ENCODE measurements at regions not wholly inside any gene's neighbourhood (a gene's known extent, or its start where the extent isn't known, plus 50 kb on each side); places are given as distances from the start of the nearest gene placed in this dataset.

GRCh38 chr3:106209482-106209881, 340.7 kb upstream of the CBLB start:
- no peak overlapping the region for H3K4me3 Mint-ChIP-seq (ENCODE audit: unreplicated experiment)
- TF ChIP-seq CTCF (IDR thresholded peaks at IDR 0.05; ENCODE audit: partially characterized antibody, unreplicated experiment): no peak
- H3K36me3 Mint-ChIP-seq (ENCODE audit: unreplicated experiment): no peaks in the 10 kb centered on the region
- peaks cover 5% of the 10 kb centered on the region for H3K27me3 Mint-ChIP-seq (ENCODE audit: unreplicated experiment)
- DNase-seq: no peak
- H3K27ac Mint-ChIP-seq (ENCODE audit: unreplicated experiment): no peak overlapping the region
- H3K4me1 Mint-ChIP-seq (ENCODE audit: low read depth, unreplicated experiment): peaks cover 9% of the 10 kb centered on the region
- H3K9me3 Mint-ChIP-seq (ENCODE audit: unreplicated experiment): peaks cover 6% of the 10 kb centered on the region

DNA sequence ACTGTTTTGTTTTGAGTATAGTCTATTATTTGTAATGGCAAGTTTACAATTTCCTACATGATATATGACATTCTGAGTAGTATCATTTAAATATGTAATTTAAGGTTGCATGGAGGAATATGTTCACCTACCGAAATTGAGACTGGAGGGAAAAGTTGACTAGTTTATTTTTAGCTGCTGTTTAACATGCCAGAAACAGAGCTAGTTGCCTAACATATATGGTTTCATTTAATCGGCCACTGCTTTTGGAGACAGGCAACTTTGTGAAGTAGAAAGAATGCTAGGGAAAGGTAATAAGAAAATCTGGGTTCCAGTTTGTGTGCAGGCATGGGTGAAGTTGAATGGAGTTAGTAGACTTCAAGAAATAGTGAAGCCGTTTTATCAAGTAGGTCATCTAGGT, 342.1 kb upstream of the CBLB start:
- Mint-ChIP-seq H3K36me3 (ENCODE audit: unreplicated experiment) (peaks cover 3% of the 10 kb centered on the region), H3K27ac (ENCODE audit: unreplicated experiment) (no peak overlapping the region), H3K9me3 (ENCODE audit: unreplicated experiment) (peaks cover 3% of the 10 kb centered on the region), H3K4me1 (ENCODE audit: low read depth, unreplicated experiment) (peaks cover 7% of the 10 kb centered on the region), H3K4me3 (ENCODE audit: unreplicated experiment) (no peak overlapping the region), H3K27me3 (ENCODE audit: unreplicated experiment) (peaks cover 5% of the 10 kb centered on the region)
- DNase-seq: no peak
- no peak for TF ChIP-seq CTCF (IDR thresholded peaks at IDR 0.05; ENCODE audit: partially characterized antibody, unreplicated experiment)

DNA sequence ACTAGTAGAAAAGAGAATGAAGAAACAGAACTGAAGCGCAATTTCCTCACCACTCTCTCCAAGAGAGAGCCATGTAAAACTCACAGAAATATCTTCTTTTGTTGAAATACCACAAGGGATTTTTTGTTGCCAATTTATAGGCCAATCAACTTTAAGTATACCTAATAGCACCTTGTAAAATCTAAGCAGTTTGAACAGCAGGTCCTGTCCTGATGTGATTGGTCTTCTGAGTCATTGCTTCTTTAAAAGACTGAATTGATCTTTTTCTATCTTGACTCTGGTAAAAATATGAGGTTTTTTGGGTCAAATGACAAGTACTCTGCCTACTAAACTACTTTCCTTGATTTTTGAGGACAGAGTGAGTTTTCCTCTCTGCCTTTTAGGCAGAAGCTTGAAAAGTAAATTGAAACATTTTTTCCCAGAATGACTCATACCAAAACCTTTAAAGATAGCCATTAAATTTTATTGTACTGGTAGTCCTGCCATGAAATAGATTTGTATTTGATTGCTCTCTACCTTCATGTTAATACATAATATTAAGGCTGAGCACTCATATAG, 343.9 kb upstream of the CBLB start:
- no peak overlapping the region for H3K4me3 Mint-ChIP-seq (ENCODE audit: unreplicated experiment)
- TF ChIP-seq CTCF (IDR thresholded peaks at IDR 0.05; ENCODE audit: partially characterized antibody, unreplicated experiment): no peak
- peaks cover 1% of the 10 kb centered on the region for H3K4me1 Mint-ChIP-seq (ENCODE audit: low read depth, unreplicated experiment)
- H3K9me3 Mint-ChIP-seq (ENCODE audit: unreplicated experiment): peaks cover 3% of the 10 kb centered on the region
- peaks cover 3% of the 10 kb centered on the region for H3K36me3 Mint-ChIP-seq (ENCODE audit: unreplicated experiment)
- DNase-seq: no peak
- no peak overlapping the region for H3K27ac Mint-ChIP-seq (ENCODE audit: unreplicated experiment)
- H3K27me3 Mint-ChIP-seq (ENCODE audit: unreplicated experiment): peaks cover 5% of the 10 kb centered on the region

DNA sequence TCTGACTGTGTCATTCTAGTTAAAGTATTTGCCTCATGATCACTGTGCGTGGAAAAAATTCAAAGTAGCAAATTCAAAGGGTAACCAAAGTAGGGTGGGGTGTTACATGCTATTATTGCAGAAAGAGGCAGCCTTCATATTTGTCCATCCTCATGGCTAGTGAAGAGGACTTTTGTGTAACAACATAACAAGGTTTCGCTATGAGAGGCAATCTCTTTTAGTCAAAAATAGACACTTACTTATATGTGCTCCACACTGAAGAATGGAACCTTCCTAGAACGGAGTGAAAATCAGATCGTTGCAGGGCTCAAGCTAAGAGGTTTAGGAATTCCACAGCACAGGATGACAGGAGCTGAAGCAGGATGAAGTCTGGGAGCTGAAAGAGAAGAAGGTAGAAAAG, 345.1 kb upstream of the CBLB start:
- Mint-ChIP-seq H3K9me3 (ENCODE audit: unreplicated experiment) (peaks cover 3% of the 10 kb centered on the region), H3K4me1 (ENCODE audit: low read depth, unreplicated experiment) (no peaks in the 10 kb centered on the region), H3K4me3 (ENCODE audit: unreplicated experiment) (no peak overlapping the region), H3K27me3 (ENCODE audit: unreplicated experiment) (peaks cover 5% of the 10 kb centered on the region), H3K36me3 (ENCODE audit: unreplicated experiment) (peaks cover 3% of the 10 kb centered on the region), H3K27ac (ENCODE audit: unreplicated experiment) (no peak overlapping the region)
- no peak for DNase-seq
- no peak for TF ChIP-seq CTCF (IDR thresholded peaks at IDR 0.05; ENCODE audit: partially characterized antibody, unreplicated experiment)

GRCh38 chr3:106214641-106215040, 345.8 kb upstream of the CBLB start:
- no peaks in the 10 kb centered on the region for H3K4me1 Mint-ChIP-seq (ENCODE audit: low read depth, unreplicated experiment)
- no peak overlapping the region for H3K4me3 Mint-ChIP-seq (ENCODE audit: unreplicated experiment)
- DNase-seq: no peak
- H3K36me3 Mint-ChIP-seq (ENCODE audit: unreplicated experiment): peaks cover 3% of the 10 kb centered on the region
- H3K9me3 Mint-ChIP-seq (ENCODE audit: unreplicated experiment): peaks cover 3% of the 10 kb centered on the region
- peaks cover 5% of the 10 kb centered on the region for H3K27me3 Mint-ChIP-seq (ENCODE audit: unreplicated experiment)
- no peak overlapping the region for H3K27ac Mint-ChIP-seq (ENCODE audit: unreplicated experiment)
- no peak for TF ChIP-seq CTCF (IDR thresholded peaks at IDR 0.05; ENCODE audit: partially characterized antibody, unreplicated experiment)

All from glutamatergic neuron (in vitro differentiated cells).